Left lung (tissue), 4 donors: ENCODE measurements at regions not wholly inside any gene's neighbourhood (a gene's known extent, or its start where the extent isn't known, plus 50 kb on each side); places are given as distances from the start of the nearest gene placed in this dataset.

Experiments used
- ATAC-seq: fragments of 200-7000 bp; cut with Tn5 transposase; one replicate; pipeline ENCODE4 v1.9.1; 2020; ENCODE audit warnings: moderate library complexity
- DNase-seq, 4 donors: peaks; one replicate each; pipeline ENCODE4 v3.0.0-alpha.2; 2013 to 2020
- H3K27ac ChIP-seq, 2 donors: fragments of 200-600 bp; sonication (generic) in 1 of 2; one replicate each; pipeline versions ENCODE4 v1.5.0 to v1.8.0; 2020 to 2021
- H3K27me3 ChIP-seq, 2 donors: fragments of 200-600 bp; sonication (generic) in 1 of 2; one replicate each; pipeline versions ENCODE4 v1.5.0 to v1.8.0; 2020 to 2021
- H3K36me3 ChIP-seq, 2 donors: fragments of 200-600 bp; sonication (generic) in 1 of 2; one replicate each; pipeline versions ENCODE4 v1.5.0 to v1.8.0; 2020 to 2021
- H3K4me1 ChIP-seq, 2 donors: fragments of 200-600 bp; one replicate each; pipeline ENCODE4 v1.8.0; 2021
- H3K4me3 ChIP-seq, 2 donors: fragments of 200-600 bp; sonication (generic) in 1 of 2; one replicate each; pipeline versions ENCODE4 v1.5.0 to v1.8.0; 2020 to 2021; ENCODE audit warnings: mild to moderate bottlenecking in 1 of 2
- H3K9me3 ChIP-seq, 2 donors: fragments of 200-600 bp; sonication (generic) in 1 of 2; one replicate each; pipeline versions ENCODE4 v1.5.0 to v1.8.0; 2020 to 2021
- intact Hi-C, 2 donors: fragments of 100-400 bp; cut with DNase I; formaldehyde crosslinking; loops; one replicate each; pipeline versions ENCODE4 v1.11.2 to v1.14.2; 2022
- TF ChIP-seq, protein P1 (sequence below), 2 donors: fragments of 200-600 bp; sonication (generic) in 1 of 2; IDR thresholded peaks; one replicate each; pipeline versions ENCODE4 v1.5.0 to v1.8.0; 2021; ENCODE audit warnings: antibody characterized with exemption in 2 of 2
- donor health status: DM: no; HTN: yes; CAD: no.
- donor health status: DM: no; HTN: no; CAD: no.

DNA sequence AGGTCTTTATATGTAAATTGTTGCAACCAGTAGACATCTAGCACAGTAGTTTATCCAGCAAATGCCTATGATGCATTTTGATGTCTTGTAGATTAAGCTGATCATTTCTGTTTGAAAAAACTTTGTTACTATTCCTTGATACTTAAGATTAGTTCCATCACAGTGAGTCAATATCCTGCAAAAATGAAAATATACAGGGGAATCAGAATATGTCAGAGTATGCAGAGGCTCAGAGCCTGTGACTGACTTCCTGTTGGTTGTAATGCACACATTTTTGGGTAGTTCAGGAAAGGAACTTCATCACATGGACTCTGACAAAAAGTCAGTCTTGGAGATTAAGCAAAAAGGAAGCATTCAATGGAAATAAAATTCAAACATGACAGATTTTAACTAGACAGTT lies 815.5 kb downstream of the FAT4 start:
- Histone ChIP-seq H3K36me3 (no peaks in the 10 kb centered on the region), H3K4me1 (no peaks in the 10 kb centered on the region), H3K27me3 (no peaks in the 10 kb centered on the region), H3K4me3 (no peak overlapping the region), H3K27ac (no peak overlapping the region), H3K9me3 (peaks cover 0 to 14% of the 10 kb centered on the region in 2 donors)
- ATAC-seq, result no peak
- DNase-seq, result no peak
- intact Hi-C loops, result no loop called here
- TF ChIP-seq, protein P1, sequence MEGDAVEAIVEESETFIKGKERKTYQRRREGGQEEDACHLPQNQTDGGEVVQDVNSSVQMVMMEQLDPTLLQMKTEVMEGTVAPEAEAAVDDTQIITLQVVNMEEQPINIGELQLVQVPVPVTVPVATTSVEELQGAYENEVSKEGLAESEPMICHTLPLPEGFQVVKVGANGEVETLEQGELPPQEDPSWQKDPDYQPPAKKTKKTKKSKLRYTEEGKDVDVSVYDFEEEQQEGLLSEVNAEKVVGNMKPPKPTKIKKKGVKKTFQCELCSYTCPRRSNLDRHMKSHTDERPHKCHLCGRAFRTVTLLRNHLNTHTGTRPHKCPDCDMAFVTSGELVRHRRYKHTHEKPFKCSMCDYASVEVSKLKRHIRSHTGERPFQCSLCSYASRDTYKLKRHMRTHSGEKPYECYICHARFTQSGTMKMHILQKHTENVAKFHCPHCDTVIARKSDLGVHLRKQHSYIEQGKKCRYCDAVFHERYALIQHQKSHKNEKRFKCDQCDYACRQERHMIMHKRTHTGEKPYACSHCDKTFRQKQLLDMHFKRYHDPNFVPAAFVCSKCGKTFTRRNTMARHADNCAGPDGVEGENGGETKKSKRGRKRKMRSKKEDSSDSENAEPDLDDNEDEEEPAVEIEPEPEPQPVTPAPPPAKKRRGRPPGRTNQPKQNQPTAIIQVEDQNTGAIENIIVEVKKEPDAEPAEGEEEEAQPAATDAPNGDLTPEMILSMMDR (IDR thresholded peaks at IDR 0.05), result no peak

DNA sequence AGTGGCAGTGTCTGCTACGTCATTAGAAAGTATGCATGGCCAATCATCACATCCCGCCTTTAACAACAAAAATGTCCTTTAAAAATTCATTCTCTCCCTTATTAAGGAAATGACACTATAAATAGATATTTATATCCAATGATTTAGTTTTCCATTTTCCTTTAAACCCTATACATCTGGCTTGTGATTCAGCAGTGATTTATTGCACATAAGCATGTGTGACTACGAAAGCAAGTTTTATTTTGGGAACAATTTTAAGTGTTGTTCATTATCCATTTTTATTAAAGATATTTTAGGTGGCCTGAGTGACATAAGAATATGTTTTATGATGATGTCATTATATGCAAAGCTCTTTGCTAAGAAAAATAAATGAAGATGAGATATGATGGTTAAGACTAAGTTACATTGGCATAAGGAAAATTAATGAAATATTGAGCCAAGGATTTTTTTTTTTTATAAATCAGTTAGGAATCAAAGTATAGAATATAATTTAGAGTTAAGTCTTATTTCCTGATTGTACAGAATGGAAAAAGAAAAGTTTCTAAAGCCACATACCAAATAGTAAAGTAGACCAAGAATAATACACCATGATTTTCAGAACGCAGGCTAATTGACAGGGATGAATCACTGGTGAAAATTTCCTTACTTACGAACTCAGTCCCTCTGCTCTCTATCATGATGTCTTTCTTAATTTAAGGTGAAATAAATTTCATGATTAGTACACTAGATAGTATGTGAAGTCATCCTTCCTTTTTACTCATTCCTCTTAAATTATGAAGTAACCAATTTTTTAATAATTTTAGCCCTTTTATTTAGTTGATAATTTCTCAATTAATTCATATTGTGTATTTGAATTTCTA lies 822.4 kb downstream of the FAT4 start:
- no peaks in the 10 kb centered on the region for H3K36me3 ChIP-seq
- no peak for ATAC-seq
- TF ChIP-seq, protein P1 (IDR thresholded peaks at IDR 0.05), result no peak
- H3K27ac ChIP-seq, result no peak overlapping the region
- H3K27me3 ChIP-seq, result no peaks in the 10 kb centered on the region
- no peak for DNase-seq
- intact Hi-C loops, result no loop called here
- H3K4me1 ChIP-seq, result no peaks in the 10 kb centered on the region
- peaks cover 0 to 2% of the 10 kb centered on the region in 2 donors for H3K9me3 ChIP-seq
- H3K4me3 ChIP-seq, result no peak overlapping the region

DNA sequence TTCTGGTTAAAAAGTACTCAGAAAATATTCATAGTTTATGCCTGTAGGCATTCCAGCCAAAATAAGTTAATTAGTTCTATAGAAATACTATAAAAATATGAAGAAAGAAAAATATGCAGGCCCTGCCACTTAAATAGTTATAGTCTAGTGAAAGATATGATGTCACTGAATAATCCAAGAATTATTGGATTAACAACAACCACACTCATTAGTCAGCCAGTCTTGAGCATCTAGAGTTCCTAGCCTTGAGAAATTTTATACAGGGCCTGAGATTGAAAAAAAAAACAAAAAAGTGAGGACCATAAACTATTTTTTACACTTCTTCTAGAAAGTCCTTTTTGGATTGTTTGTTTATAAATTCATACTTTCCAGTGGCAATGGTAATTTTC lies 823.0 kb downstream of the FAT4 start:
- TF ChIP-seq, protein P1 (IDR thresholded peaks at IDR 0.05), result no peak
- Histone ChIP-seq H3K4me3 (no peak overlapping the region), H3K27me3 (no peaks in the 10 kb centered on the region), H3K36me3 (no peaks in the 10 kb centered on the region), H3K27ac (no peak overlapping the region), H3K9me3 (peaks cover 0 to 2% of the 10 kb centered on the region in 2 donors), H3K4me1 (no peaks in the 10 kb centered on the region)
- intact Hi-C loops, result no loop called here
- ATAC-seq, result no peak
- DNase-seq, result no peak

- TF ChIP-seq, protein P1 (IDR thresholded peaks at IDR 0.05), result no peak
- Histone ChIP-seq H3K27ac (no peak overlapping the region), H3K4me1 (no peaks in the 10 kb centered on the region), H3K4me3 (no peak overlapping the region), H3K27me3 (no peaks in the 10 kb centered on the region), H3K9me3 (peaks cover 0 to 3% of the 10 kb centered on the region in 2 donors), H3K36me3 (no peaks in the 10 kb centered on the region)
- DNase-seq, result no peak
- intact Hi-C loops, result no loop called here
- no peak for ATAC-seq
Measured at GRCh38 chr4:126144543-126145237, 829.9 kb downstream of the FAT4 start.

GRCh38 chr4:126168484-126168883 lies 853.7 kb downstream of the FAT4 start:
- TF ChIP-seq, protein P1 (IDR thresholded peaks at IDR 0.05), result no peak
- Histone ChIP-seq H3K4me1 (no peaks in the 10 kb centered on the region), H3K4me3 (no peak overlapping the region), H3K36me3 (no peaks in the 10 kb centered on the region), H3K27me3 (no peaks in the 10 kb centered on the region), H3K9me3 (peaks cover 0 to 9% of the 10 kb centered on the region in 2 donors), H3K27ac (no peak overlapping the region)
- ATAC-seq, result no peak
- DNase-seq, result no peak
- intact Hi-C loops, result no loop called here
